ENCODE measurements at regions not wholly inside any gene's neighbourhood (a gene's known extent, or its start where the extent isn't known, plus 50 kb on each side); places are given as distances from the start of the nearest gene placed in this dataset.

- TF ChIP-seq ZFX (IDR thresholded peaks at IDR 0.05; ENCODE audit: borderline replicate concordance): no peak
- TF ChIP-seq, protein P1, sequence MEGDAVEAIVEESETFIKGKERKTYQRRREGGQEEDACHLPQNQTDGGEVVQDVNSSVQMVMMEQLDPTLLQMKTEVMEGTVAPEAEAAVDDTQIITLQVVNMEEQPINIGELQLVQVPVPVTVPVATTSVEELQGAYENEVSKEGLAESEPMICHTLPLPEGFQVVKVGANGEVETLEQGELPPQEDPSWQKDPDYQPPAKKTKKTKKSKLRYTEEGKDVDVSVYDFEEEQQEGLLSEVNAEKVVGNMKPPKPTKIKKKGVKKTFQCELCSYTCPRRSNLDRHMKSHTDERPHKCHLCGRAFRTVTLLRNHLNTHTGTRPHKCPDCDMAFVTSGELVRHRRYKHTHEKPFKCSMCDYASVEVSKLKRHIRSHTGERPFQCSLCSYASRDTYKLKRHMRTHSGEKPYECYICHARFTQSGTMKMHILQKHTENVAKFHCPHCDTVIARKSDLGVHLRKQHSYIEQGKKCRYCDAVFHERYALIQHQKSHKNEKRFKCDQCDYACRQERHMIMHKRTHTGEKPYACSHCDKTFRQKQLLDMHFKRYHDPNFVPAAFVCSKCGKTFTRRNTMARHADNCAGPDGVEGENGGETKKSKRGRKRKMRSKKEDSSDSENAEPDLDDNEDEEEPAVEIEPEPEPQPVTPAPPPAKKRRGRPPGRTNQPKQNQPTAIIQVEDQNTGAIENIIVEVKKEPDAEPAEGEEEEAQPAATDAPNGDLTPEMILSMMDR (IDR thresholded peaks at IDR 0.05): no peak
- H3K27ac ChIP-seq: no peak overlapping the region
These were observed 1011.8 kb upstream of the ADGRL4 start for GRCh38 chr1:80018348-80018747.

DNA sequence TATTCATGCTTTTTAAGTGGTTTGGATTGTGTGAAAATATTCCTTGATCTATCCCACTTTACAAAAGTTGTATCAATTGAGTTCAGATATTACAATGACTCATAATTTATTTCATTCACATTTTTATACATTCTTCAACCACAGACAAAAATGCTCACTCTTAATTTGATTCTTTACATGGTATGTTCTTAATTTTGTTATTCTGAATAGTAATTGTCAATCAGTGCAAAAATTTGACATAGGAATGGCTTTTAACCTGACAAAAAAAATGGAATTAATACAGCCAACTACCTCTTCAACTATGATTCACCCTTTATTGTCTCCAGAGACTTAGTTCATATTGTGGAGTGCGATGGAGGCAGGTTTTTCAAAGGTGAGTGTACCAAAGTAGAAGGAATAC is 1002.4 kb upstream of the ADGRL4 start:
- no peak overlapping the region for H3K27ac ChIP-seq
- TF ChIP-seq, protein P1 (IDR thresholded peaks at IDR 0.05): no peak

- no peak overlapping the region for H3K27ac ChIP-seq
- TF ChIP-seq, protein P1 (IDR thresholded peaks at IDR 0.05): no peak
These were observed 996.7 kb upstream of the ADGRL4 start for GRCh38 chr1:80003250-80003649.

- H3K27ac ChIP-seq: no peak overlapping the region
- no peak for TF ChIP-seq ZFX (IDR thresholded peaks at IDR 0.05; ENCODE audit: borderline replicate concordance)
- TF ChIP-seq, protein P1 (IDR thresholded peaks at IDR 0.05): no peak
These were observed 981.9 kb upstream of the ADGRL4 start for GRCh38 chr1:79988401-79988800.

- no peak overlapping the region for H3K27ac ChIP-seq
- TF ChIP-seq, protein P1 (IDR thresholded peaks at IDR 0.05): no peak
- no peak for TF ChIP-seq ZFX (IDR thresholded peaks at IDR 0.05; ENCODE audit: borderline replicate concordance)
These were observed 975.7 kb upstream of the ADGRL4 start for GRCh38 chr1:79982211-79982610.

DNA sequence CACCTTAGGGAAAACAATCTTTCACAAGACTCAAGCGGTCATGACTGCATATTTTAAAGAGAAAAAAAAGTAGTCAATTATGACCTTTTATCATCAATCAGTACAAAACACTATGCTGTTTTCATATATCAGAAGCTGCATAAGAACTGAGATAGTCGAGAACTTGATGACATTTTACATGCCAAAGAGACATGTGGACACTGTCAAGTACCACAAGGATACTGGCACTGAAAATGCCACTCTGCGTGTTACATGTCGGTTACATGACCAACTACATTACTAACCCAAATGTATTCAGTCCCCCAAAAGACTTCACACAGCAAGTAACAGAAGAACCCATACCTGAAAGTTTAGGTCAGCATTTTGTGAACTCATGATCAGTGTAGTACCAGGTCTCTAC is 975.0 kb upstream of the ADGRL4 start:
- no peak for TF ChIP-seq ZFX (IDR thresholded peaks at IDR 0.05; ENCODE audit: borderline replicate concordance)
- TF ChIP-seq, protein P1 (IDR thresholded peaks at IDR 0.05): no peak

GRCh38 chr1:79979346-79979745 is 972.8 kb upstream of the ADGRL4 start:
- TF ChIP-seq, protein P1 (IDR thresholded peaks at IDR 0.05): no peak
- TF ChIP-seq ZFX (IDR thresholded peaks at IDR 0.05; ENCODE audit: borderline replicate concordance): no peak
- H3K27ac ChIP-seq: no peak overlapping the region

More for the DNA sequence above, 975.0 kb upstream of the ADGRL4 start:
- no peak overlapping the region for H3K27ac ChIP-seq
